ENCODE measurements at regions not wholly inside any gene's neighbourhood (a gene's known extent, or its start where the extent isn't known, plus 50 kb on each side); places are given as distances from the start of the nearest gene placed in this dataset.

- no peak for TF ChIP-seq CTCF (IDR thresholded peaks at IDR 0.05)
- ATAC-seq (ENCODE audit: low read depth) (no peak), DNase-seq (no peak)
- Mint-ChIP-seq H3K36me3 (ENCODE audit: low read depth) (no peaks in the 10 kb centered on the region), H3K9me3 (peaks cover 12% of the 10 kb centered on the region), H3K4me3 (no peak overlapping the region), H3K27me3 (no peaks in the 10 kb centered on the region), H3K4me1 (no peaks in the 10 kb centered on the region), H3K27ac (no peak overlapping the region)
- intact Hi-C loops (cut with micrococcal nuclease): no loop called here
- ChIA-PET CTCF (no interaction called here), POLR2A (no interaction called here)
Measured at GRCh38 chr3:34140616-34141015, 342.2 kb downstream of the PDCD6IP start.

- H3K4me3 Mint-ChIP-seq: no peak overlapping the region
- H3K27me3 Mint-ChIP-seq: no peaks in the 10 kb centered on the region
- H3K36me3 Mint-ChIP-seq (ENCODE audit: low read depth): no peaks in the 10 kb centered on the region
- ChIA-PET CTCF (no interaction called here), POLR2A (no interaction called here)
- TF ChIP-seq CTCF (IDR thresholded peaks at IDR 0.05): no peak
- DNase-seq: no peak
- H3K4me1 Mint-ChIP-seq: no peaks in the 10 kb centered on the region
- intact Hi-C loops (cut with micrococcal nuclease): no loop called here
- no peak overlapping the region for H3K27ac Mint-ChIP-seq
- H3K9me3 Mint-ChIP-seq: peaks cover 8% of the 10 kb centered on the region
- no peak for ATAC-seq (ENCODE audit: low read depth)
Measured at GRCh38 chr3:34141841-34142337, 343.5 kb downstream of the PDCD6IP start.

GRCh38 chr3:34145796-34146195 lies 347.4 kb downstream of the PDCD6IP start:
- CTCF ChIA-PET: no interaction called here
- Mint-ChIP-seq H3K9me3 (no peaks in the 10 kb centered on the region), H3K27me3 (no peaks in the 10 kb centered on the region), H3K4me3 (no peak overlapping the region), H3K4me1 (no peaks in the 10 kb centered on the region), H3K27ac (no peak overlapping the region), H3K36me3 (ENCODE audit: low read depth) (no peaks in the 10 kb centered on the region)
- DNase-seq (no peak), ATAC-seq (ENCODE audit: low read depth) (no peak)
- intact Hi-C loops (cut with micrococcal nuclease): no loop called here
- no peak for TF ChIP-seq CTCF (IDR thresholded peaks at IDR 0.05)
- POLR2A ChIA-PET: no interaction called here

GRCh38 chr3:34146596-34146995 lies 348.2 kb downstream of the PDCD6IP start:
- no peaks in the 10 kb centered on the region for H3K9me3 Mint-ChIP-seq
- CTCF ChIA-PET: no interaction called here
- TF ChIP-seq CTCF (IDR thresholded peaks at IDR 0.05): no peak

GRCh38 chr3:34150992-34151391 lies 352.6 kb downstream of the PDCD6IP start:
- TF ChIP-seq CTCF (IDR thresholded peaks at IDR 0.05): no peak
- Mint-ChIP-seq H3K36me3 (ENCODE audit: low read depth) (no peaks in the 10 kb centered on the region), H3K27me3 (no peaks in the 10 kb centered on the region), H3K9me3 (no peaks in the 10 kb centered on the region), H3K27ac (no peak overlapping the region), H3K4me3 (no peak overlapping the region), H3K4me1 (no peaks in the 10 kb centered on the region)
- intact Hi-C loops (cut with micrococcal nuclease): no loop called here
- ChIA-PET POLR2A (no interaction called here), CTCF (no interaction called here)
- no peak for ATAC-seq (ENCODE audit: low read depth)
- DNase-seq: no peak

More at GRCh38 chr3:34146596-34146995, 348.2 kb downstream of the PDCD6IP start:
- intact Hi-C loops (cut with micrococcal nuclease): no loop called here
- Mint-ChIP-seq H3K27me3 (no peaks in the 10 kb centered on the region), H3K4me3 (no peak overlapping the region), H3K4me1 (no peaks in the 10 kb centered on the region), H3K27ac (no peak overlapping the region), H3K36me3 (ENCODE audit: low read depth) (no peaks in the 10 kb centered on the region)
- POLR2A ChIA-PET: no interaction called here
- ATAC-seq (ENCODE audit: low read depth): no peak
- DNase-seq: no peak

Data from activated B cell treated with CpG ODN at 0.5 μM for 24 hours (primary cell).